ENCODE measurements at regions not wholly inside any gene's neighbourhood (a gene's known extent, or its start where the extent isn't known, plus 50 kb on each side); places are given as distances from the start of the nearest gene placed in this dataset.

DNA sequence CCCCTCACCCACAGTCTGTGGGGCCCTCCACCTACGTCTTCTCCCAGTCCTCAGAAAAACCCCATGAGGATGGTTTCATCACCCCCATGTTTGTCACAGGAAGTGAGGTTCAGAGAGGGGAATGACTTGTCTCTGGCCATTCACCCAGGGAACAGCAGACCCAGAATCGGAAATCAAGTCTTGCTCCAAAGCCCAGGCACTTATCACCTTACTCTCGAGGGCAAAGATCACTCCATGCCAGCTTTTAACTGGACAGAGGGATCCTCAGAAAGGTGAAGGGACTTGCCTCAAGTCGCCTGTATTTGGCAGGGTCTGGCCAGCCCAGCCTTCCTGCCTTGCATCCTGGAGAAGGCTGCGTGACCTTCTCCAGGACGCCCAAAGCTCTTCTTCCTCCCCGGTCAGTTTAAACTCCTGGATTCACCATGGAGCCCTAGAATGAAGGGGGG is 57.9 kb upstream of the SSBP3 start:
- TF ChIP-seq EP300 (IDR thresholded peaks at IDR 0.05) = no peak
- TF ChIP-seq, protein P1, sequence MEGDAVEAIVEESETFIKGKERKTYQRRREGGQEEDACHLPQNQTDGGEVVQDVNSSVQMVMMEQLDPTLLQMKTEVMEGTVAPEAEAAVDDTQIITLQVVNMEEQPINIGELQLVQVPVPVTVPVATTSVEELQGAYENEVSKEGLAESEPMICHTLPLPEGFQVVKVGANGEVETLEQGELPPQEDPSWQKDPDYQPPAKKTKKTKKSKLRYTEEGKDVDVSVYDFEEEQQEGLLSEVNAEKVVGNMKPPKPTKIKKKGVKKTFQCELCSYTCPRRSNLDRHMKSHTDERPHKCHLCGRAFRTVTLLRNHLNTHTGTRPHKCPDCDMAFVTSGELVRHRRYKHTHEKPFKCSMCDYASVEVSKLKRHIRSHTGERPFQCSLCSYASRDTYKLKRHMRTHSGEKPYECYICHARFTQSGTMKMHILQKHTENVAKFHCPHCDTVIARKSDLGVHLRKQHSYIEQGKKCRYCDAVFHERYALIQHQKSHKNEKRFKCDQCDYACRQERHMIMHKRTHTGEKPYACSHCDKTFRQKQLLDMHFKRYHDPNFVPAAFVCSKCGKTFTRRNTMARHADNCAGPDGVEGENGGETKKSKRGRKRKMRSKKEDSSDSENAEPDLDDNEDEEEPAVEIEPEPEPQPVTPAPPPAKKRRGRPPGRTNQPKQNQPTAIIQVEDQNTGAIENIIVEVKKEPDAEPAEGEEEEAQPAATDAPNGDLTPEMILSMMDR (IDR thresholded peaks at IDR 0.05) = no peak
- no peak for TF ChIP-seq POLR2AphosphoS5 (IDR thresholded peaks at IDR 0.05)

Data from stomach (tissue), 4 donors.